Stomach (tissue), 8 donors: ENCODE measurements at regions not wholly inside any gene's neighbourhood (a gene's known extent, or its start where the extent isn't known, plus 50 kb on each side); places are given as distances from the start of the nearest gene placed in this dataset.

Source experiments
- DNase-seq, 2 donors: peaks; one replicate each; pipeline versions ENCODE4 v3.0.0 to v3.0.0-alpha.2; 2013 to 2019
- H3K27ac ChIP-seq, 5 donors: fragments of 200-600 bp in 4 of 5; sonication (generic) in 4 of 5; one replicate each; pipeline ENCODE4 v1.5.1; 2013 to 2019; ENCODE audit warnings: mild to moderate bottlenecking in 1 of 5, moderate library complexity in 1 of 5
- H3K27me3 ChIP-seq, 3 donors: fragments of 200-600 bp; sonication (generic); one replicate each; pipeline ENCODE4 v1.5.1; 2017 to 2019; ENCODE audit warnings: mixed run types in 1 of 3
- H3K36me3 ChIP-seq, 4 donors: fragments of 200-600 bp; sonication (generic); 1 replicate in 3 of 4; 2 replicates in 1 of 4; pipeline ENCODE4 v1.5.1; 2016 to 2019
- H3K4me1 ChIP-seq, 4 donors: fragments of 200-600 bp; sonication (generic); one replicate each; pipeline ENCODE4 v1.5.1; 2016 to 2019
- H3K4me3 ChIP-seq, 4 donors: fragments of 200-600 bp; sonication (generic) in 3 of 4; one replicate each; pipeline ENCODE4 v1.5.1; 2016 to 2019; ENCODE audit warnings: mild to moderate bottlenecking in 1 of 4
- H3K9me3 ChIP-seq, 4 donors: fragments of 200-600 bp; sonication (generic); one replicate each; pipeline ENCODE4 v1.5.1; 2016 to 2019
- CTCF ChIP-seq, 7 experiments: fragments of 450-650 bp in 4 of 7; fragments of 200-600 bp in 3 of 7; sonication (generic) in 3 of 7; IDR thresholded peaks; one replicate each; pipeline ENCODE4 v1.5.1; 2016 to 2019; ENCODE audit warnings: antibody characterized with exemption in 7 of 7, control low read depth in 2 of 7, mild to moderate bottlenecking in 1 of 7
- EP300 ChIP-seq: sonication (generic); formaldehyde crosslinking; IDR thresholded peaks from one replicate; pipeline ENCODE4 v1.6.1; 2017; ENCODE audit warnings: antibody characterized with exemption
- POLR2A ChIP-seq, 4 donors: fragments of 450-650 bp; IDR thresholded peaks; one replicate each; pipeline ENCODE4 v1.6.1; 2016; ENCODE audit warnings: antibody characterized with exemption in 4 of 4, control low read depth in 2 of 4, mild to moderate bottlenecking in 1 of 4, moderate library complexity in 1 of 4
- POLR2AphosphoS5 ChIP-seq, 3 donors: sonication (generic); formaldehyde crosslinking; IDR thresholded peaks; one replicate each; pipeline ENCODE4 v1.6.1; 2016; ENCODE audit warnings: antibody characterized with exemption in 3 of 3
- WGBS, 5 donors: extraction: QIAGEN DNeasy Blood & Tissue Kit in 3 of 5; methylation state at CpG; one replicate each; pipeline versions ENCODE4 v1.1.5 to v1.1.7; 2013 to 2018; 5-methylcytosine and 5-hydroxymethylcytosine counted together
- intact Hi-C: fragments of 100-400 bp; cut with DNase I; formaldehyde crosslinking; loops from one replicate; pipeline ENCODE4 v1.15.1; 2023; ENCODE audit warnings: low total_unique reads
- donor health status: healthy with polysubstance abuse.
- donor health status: Bipolar disorder and iron deficiency.
- donor health status: healthy.

GRCh38 chr3:186473166-186473565, 71.0 kb downstream of the CRYGS start:
- TF ChIP-seq CTCF (IDR thresholded peaks at IDR 0.05): no peak
- no peak for TF ChIP-seq POLR2A (IDR thresholded peaks at IDR 0.05)
- no peak for TF ChIP-seq POLR2AphosphoS5 (IDR thresholded peaks at IDR 0.05)
- TF ChIP-seq EP300: no peak
- no peak overlapping the region for H3K4me3 ChIP-seq
- no peaks in the 10 kb centered on the region for H3K9me3 ChIP-seq
- H3K4me1 ChIP-seq: no peaks in the 10 kb centered on the region
- no peak overlapping the region for H3K27ac ChIP-seq
- H3K36me3 ChIP-seq: no peaks in the 10 kb centered on the region
- intact Hi-C loops: no loop called here
- no peak for DNase-seq
- 27 to 54% (median 42%) methylated on average over 2 of the region's 2 CpGs for WGBS, 5 donors
- H3K27me3 ChIP-seq: no peaks in the 10 kb centered on the region

GRCh38 chr3:186472456-186473008, 71.6 kb downstream of the CRYGS start:
- TF ChIP-seq EP300 (no peak), POLR2A (IDR thresholded peaks at IDR 0.05) (no peak), POLR2AphosphoS5 (IDR thresholded peaks at IDR 0.05) (no peak), CTCF (IDR thresholded peaks at IDR 0.05) (no peak)
- no peak overlapping the region for H3K4me3 ChIP-seq
- no peaks in the 10 kb centered on the region for H3K4me1 ChIP-seq
- H3K36me3 ChIP-seq: no peaks in the 10 kb centered on the region
- no peaks in the 10 kb centered on the region for H3K9me3 ChIP-seq
- WGBS, 5 donors: 79 to 88% (median 83%) methylated on average over 8 of the region's 8 CpGs
- no peak for DNase-seq
- H3K27me3 ChIP-seq: no peaks in the 10 kb centered on the region
- H3K27ac ChIP-seq: no peak overlapping the region
- intact Hi-C loops: no loop called here

DNA sequence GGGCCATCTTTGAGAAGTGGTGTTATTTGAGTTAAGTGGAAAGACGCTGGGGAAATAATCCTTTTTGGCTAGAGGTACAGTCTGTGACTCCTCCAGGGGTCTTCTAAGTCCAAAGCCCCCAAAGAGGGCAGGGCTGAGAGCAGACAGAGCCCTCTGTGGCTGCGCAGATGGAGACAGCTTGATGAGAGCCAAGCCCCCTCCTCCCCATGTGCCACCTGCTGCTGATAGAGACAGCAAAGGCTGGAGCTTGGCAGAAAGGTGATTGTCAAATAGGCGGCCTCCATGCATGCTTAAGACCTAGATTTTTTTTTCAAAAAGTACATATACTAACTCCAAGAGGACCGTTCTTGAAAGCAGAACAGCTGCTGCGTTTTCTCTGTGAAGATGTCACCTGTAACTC, 72.4 kb downstream of the CRYGS start:
- no peaks in the 10 kb centered on the region for H3K36me3 ChIP-seq
- TF ChIP-seq POLR2A (IDR thresholded peaks at IDR 0.05) (no peak), POLR2AphosphoS5 (IDR thresholded peaks at IDR 0.05) (no peak), EP300 (no peak), CTCF (IDR thresholded peaks at IDR 0.05) (no peak)
- no peak for DNase-seq
- WGBS, 5 donors: 70 to 86% (median 75%) methylated on average over 5 of the region's 5 CpGs
- H3K9me3 ChIP-seq: no peaks in the 10 kb centered on the region
- H3K4me1 ChIP-seq: no peaks in the 10 kb centered on the region
- no peak overlapping the region for H3K27ac ChIP-seq
- intact Hi-C loops: no loop called here
- H3K27me3 ChIP-seq: no peaks in the 10 kb centered on the region
- no peak overlapping the region for H3K4me3 ChIP-seq

DNA sequence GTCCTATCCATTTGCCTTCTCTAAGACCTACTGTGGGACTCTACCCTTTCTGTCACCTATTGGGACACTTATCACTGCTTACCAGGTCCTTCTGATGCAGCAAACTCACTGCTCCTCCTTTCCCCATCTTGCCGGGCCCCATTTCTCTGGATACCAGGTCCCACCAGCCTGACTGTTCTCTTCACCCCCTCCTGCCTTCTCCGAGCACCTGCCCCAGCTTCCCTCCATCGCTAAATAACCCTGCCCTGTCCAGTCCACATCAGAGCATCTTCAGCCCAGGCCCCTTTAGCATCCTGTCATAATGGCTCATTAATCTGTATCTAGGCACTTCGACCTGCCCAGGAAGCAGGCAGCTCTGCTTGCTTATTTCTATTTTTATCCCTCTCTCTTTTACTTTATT, 74.7 kb downstream of the CRYGS start:
- Histone ChIP-seq H3K27me3 (no peaks in the 10 kb centered on the region), H3K4me1 (no peaks in the 10 kb centered on the region), H3K36me3 (no peaks in the 10 kb centered on the region), H3K4me3 (no peak overlapping the region), H3K9me3 (no peaks in the 10 kb centered on the region), H3K27ac (no peak overlapping the region)
- no peak for DNase-seq
- TF ChIP-seq EP300 (no peak), POLR2AphosphoS5 (IDR thresholded peaks at IDR 0.05) (no peak), CTCF (IDR thresholded peaks at IDR 0.05) (no peak), POLR2A (IDR thresholded peaks at IDR 0.05) (no peak)
- intact Hi-C loops: no loop called here
- WGBS, 5 donors: 63 to 85% (median 79%) methylated on average over 4 of the region's 4 CpGs
